RWPE2 (cell line): ENCODE measurements at regions not wholly inside any gene's neighbourhood (a gene's known extent, or its start where the extent isn't known, plus 50 kb on each side); places are given as distances from the start of the nearest gene placed in this dataset.

Experiments used
- ATAC-seq: fragments of 200-7000 bp; cut with Tn5 transposase; 3 replicates; pipeline ENCODE4 v1.9.1; 2021; ENCODE audit warnings: low read depth
- DNase-seq: peaks from one replicate; pipeline ENCODE4 v3.0.0-alpha.2; 2020; ENCODE audit warnings: low spot score
- H3K27ac ChIP-seq: fragments of 450-650 bp; 2 replicates; pipeline ENCODE4 v1.5.1; 2017; ENCODE audit warnings: mild to moderate bottlenecking; ENCODE audit not compliant: poor library complexity, severe bottlenecking
- H3K27me3 ChIP-seq: fragments of 250-450 bp; sonication (Bioruptor Pico); 2 replicates; pipeline ENCODE4 v1.5.1; 2021; ENCODE audit warnings: mild to moderate bottlenecking, moderate library complexity; ENCODE audit not compliant: insufficient read depth, poor library complexity, severe bottlenecking
- H3K36me3 ChIP-seq: fragments of 250-450 bp; sonication (Bioruptor Pico); 2 replicates; pipeline ENCODE4 v1.5.1; 2020; ENCODE audit warnings: low read depth, mild to moderate bottlenecking, moderate library complexity
- H3K4me1 ChIP-seq: fragments of 250-450 bp; sonication (Bioruptor Pico); 2 replicates; pipeline ENCODE4 v1.5.1; 2021; ENCODE audit warnings: mild to moderate bottlenecking, moderate library complexity; ENCODE audit not compliant: insufficient read depth, poor library complexity, severe bottlenecking
- H3K4me3 ChIP-seq: fragments of 250-450 bp; sonication (Bioruptor Pico); 2 replicates; pipeline ENCODE4 v1.5.1; 2021; ENCODE audit warnings: mild to moderate bottlenecking, moderate library complexity; ENCODE audit not compliant: severe bottlenecking
- H3K9me3 ChIP-seq: fragments of 250-450 bp; sonication (Bioruptor Pico); 2 replicates; pipeline ENCODE4 v1.5.1; 2021; ENCODE audit warnings: mild to moderate bottlenecking, moderate library complexity; ENCODE audit not compliant: severe bottlenecking
- CTCF ChIP-seq: fragments of 450-650 bp; IDR thresholded peaks from one replicate; pipeline ENCODE4 v1.5.1; 2017; ENCODE audit warnings: mild to moderate bottlenecking, moderate library complexity; ENCODE audit not compliant: poor library complexity, severe bottlenecking

GRCh38 chr2:118490330-118490729 lies 357.1 kb downstream of the EN1 start:
- H3K9me3 ChIP-seq, result no peaks in the 10 kb centered on the region
- no peaks in the 10 kb centered on the region for H3K4me1 ChIP-seq
- H3K27me3 ChIP-seq, result no peaks in the 10 kb centered on the region
- no peak overlapping the region for H3K4me3 ChIP-seq
- DNase-seq (no peak), ATAC-seq (no peak)
- H3K36me3 ChIP-seq, result no peaks in the 10 kb centered on the region
- no peak for TF ChIP-seq CTCF
- H3K27ac ChIP-seq, result no peak overlapping the region

GRCh38 chr2:118489712-118490299 lies 357.6 kb downstream of the EN1 start:
- Histone ChIP-seq H3K36me3 (no peaks in the 10 kb centered on the region), H3K4me3 (no peak overlapping the region), H3K27ac (no peak overlapping the region), H3K27me3 (no peaks in the 10 kb centered on the region), H3K4me1 (no peaks in the 10 kb centered on the region), H3K9me3 (no peaks in the 10 kb centered on the region)
- DNase-seq (no peak), ATAC-seq (no peak)
- no peak for TF ChIP-seq CTCF

- no peak for DNase-seq
- no peak for ATAC-seq
Measured at GRCh38 chr2:118481299-118481698, 366.1 kb downstream of the EN1 start.

GRCh38 chr2:118479020-118479419 lies 368.4 kb downstream of the EN1 start:
- no peak for TF ChIP-seq CTCF
- Histone ChIP-seq H3K4me3 (no peak overlapping the region), H3K27ac (no peak overlapping the region), H3K36me3 (no peaks in the 10 kb centered on the region), H3K4me1 (no peaks in the 10 kb centered on the region), H3K9me3 (no peaks in the 10 kb centered on the region), H3K27me3 (no peaks in the 10 kb centered on the region)
- ATAC-seq (no peak), DNase-seq (no peak)

More at GRCh38 chr2:118481299-118481698, 366.1 kb downstream of the EN1 start:
- no peaks in the 10 kb centered on the region for H3K9me3 ChIP-seq
- no peaks in the 10 kb centered on the region for H3K4me1 ChIP-seq
- H3K27ac ChIP-seq, result no peak overlapping the region
- TF ChIP-seq CTCF, result no peak
- no peaks in the 10 kb centered on the region for H3K36me3 ChIP-seq
- H3K4me3 ChIP-seq, result no peak overlapping the region
- H3K27me3 ChIP-seq, result no peaks in the 10 kb centered on the region

- Histone ChIP-seq H3K9me3 (no peaks in the 10 kb centered on the region), H3K4me1 (no peaks in the 10 kb centered on the region), H3K27ac (no peak overlapping the region), H3K4me3 (no peak overlapping the region), H3K36me3 (no peaks in the 10 kb centered on the region), H3K27me3 (no peaks in the 10 kb centered on the region)
- ATAC-seq (no peak), DNase-seq (no peak)
- no peak for TF ChIP-seq CTCF
Measured at GRCh38 chr2:118477111-118477862, 370.2 kb downstream of the EN1 start.
